ENCODE measurements at regions not wholly inside any gene's neighbourhood (a gene's known extent, or its start where the extent isn't known, plus 50 kb on each side); places are given as distances from the start of the nearest gene placed in this dataset.

DNA sequence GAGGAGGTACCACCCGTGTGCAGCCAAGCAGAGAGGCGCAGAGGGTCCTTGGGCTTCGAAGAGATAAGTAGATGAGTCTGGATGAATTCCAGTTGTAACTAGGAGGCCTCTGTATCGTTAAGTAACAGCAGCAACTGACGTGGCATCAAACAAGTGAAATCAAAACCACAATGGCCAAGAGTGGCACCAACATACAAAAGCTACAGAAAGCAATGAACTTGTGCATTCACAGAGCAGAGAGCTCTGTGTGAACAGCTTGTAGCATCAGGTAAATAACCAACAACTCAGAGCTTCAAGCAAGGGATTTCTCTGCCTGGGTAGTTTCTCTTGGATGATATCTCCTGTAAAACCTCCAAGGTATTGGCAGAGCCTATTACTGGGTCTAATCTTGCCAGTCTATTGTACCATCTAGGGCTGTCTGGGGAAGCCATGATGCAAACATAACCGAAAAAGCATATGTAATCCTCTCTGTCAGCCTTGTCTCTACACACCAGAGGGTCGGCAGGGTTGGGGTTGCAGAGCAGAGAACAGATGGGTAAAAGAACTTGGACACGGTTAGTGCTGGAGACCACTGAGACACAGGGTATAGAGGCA is 83.1 kb upstream of the USP47 start:
- WGBS, 4 donors = 82 to 92% (median 85%) methylated on average over 8 of the region's 8 CpGs
- ATAC-seq (no peak), DNase-seq (no peak)
- H3K36me3 ChIP-seq = no peaks in the 10 kb centered on the region
- H3K27me3 ChIP-seq = no peaks in the 10 kb centered on the region
- H3K4me1 ChIP-seq = no peaks in the 10 kb centered on the region
- no peaks in the 10 kb centered on the region for H3K9me3 ChIP-seq
- H3K27ac ChIP-seq = no peak overlapping the region
- no peak overlapping the region for H3K4me3 ChIP-seq
- intact Hi-C loops (cut with DNase I) = no loop called here
- no peak for TF ChIP-seq POLR2A (IDR thresholded peaks at IDR 0.05)
- TF ChIP-seq, protein P1, sequence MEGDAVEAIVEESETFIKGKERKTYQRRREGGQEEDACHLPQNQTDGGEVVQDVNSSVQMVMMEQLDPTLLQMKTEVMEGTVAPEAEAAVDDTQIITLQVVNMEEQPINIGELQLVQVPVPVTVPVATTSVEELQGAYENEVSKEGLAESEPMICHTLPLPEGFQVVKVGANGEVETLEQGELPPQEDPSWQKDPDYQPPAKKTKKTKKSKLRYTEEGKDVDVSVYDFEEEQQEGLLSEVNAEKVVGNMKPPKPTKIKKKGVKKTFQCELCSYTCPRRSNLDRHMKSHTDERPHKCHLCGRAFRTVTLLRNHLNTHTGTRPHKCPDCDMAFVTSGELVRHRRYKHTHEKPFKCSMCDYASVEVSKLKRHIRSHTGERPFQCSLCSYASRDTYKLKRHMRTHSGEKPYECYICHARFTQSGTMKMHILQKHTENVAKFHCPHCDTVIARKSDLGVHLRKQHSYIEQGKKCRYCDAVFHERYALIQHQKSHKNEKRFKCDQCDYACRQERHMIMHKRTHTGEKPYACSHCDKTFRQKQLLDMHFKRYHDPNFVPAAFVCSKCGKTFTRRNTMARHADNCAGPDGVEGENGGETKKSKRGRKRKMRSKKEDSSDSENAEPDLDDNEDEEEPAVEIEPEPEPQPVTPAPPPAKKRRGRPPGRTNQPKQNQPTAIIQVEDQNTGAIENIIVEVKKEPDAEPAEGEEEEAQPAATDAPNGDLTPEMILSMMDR (IDR thresholded peaks at IDR 0.05) = no peak

DNA sequence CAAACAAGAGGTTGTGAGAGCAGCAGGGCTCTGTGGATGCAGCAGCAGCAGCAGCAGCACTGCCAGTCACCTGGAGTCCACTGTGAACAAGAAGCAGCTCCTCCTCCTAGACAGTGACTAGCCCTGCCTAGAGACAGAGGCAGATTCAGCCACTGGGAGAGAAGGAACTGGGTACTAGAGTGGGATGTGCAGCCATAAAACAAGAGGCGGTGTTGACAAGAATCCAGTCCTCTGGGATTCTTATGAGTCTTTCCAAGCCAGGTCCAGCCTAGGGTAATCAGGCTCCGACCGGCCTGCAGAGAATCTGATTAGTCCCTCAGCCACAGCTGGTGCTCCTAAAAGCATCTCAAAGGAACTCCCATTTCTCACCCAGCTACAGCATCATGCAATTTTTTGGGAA is 83.9 kb upstream of the USP47 start:
- intact Hi-C loops (cut with DNase I) = no loop called here
- Histone ChIP-seq H3K9me3 (no peaks in the 10 kb centered on the region), H3K27ac (no peak overlapping the region), H3K27me3 (no peaks in the 10 kb centered on the region), H3K36me3 (no peaks in the 10 kb centered on the region), H3K4me1 (no peaks in the 10 kb centered on the region), H3K4me3 (no peak overlapping the region)
- DNase-seq (no peak), ATAC-seq (no peak)
- 50 to 83% (median 66%) methylated on average over 2 to 3 of the region's 3 CpGs for WGBS, 4 donors
- TF ChIP-seq POLR2A (IDR thresholded peaks at IDR 0.05) = no peak
- TF ChIP-seq, protein P1 (IDR thresholded peaks at IDR 0.05) = no peak

DNA sequence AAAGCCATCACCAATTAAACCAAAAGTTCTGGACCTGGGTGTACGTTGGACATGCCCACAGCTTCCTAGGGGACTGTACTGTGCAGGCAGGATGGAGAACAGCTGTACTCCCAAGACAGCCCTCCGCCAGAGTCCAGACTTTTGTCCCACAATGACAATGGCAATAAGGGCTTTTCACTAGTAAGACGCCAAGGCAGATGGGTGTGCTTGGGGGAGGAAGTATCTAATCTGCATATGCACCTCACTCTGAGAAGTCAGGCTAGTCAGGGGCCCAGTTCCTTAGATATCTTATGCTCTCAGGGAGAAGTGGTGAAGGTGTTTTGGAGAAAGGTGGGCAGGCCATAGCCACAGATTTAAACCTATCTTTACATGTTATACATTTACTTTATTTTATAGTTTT is 85.1 kb upstream of the USP47 start:
- H3K36me3 ChIP-seq = no peaks in the 10 kb centered on the region
- no peaks in the 10 kb centered on the region for H3K27me3 ChIP-seq
- TF ChIP-seq, protein P1 (IDR thresholded peaks at IDR 0.05) = no peak
- no peak for TF ChIP-seq POLR2A (IDR thresholded peaks at IDR 0.05)
- intact Hi-C loops (cut with DNase I) = no loop called here
- no peaks in the 10 kb centered on the region for H3K9me3 ChIP-seq
- no peak overlapping the region for H3K27ac ChIP-seq
- no peaks in the 10 kb centered on the region for H3K4me1 ChIP-seq
- ATAC-seq = no peak
- DNase-seq = no peak
- no peak overlapping the region for H3K4me3 ChIP-seq
- WGBS, 4 donors = 61 to 87% (median 74%) methylated on average over 3 of the region's 3 CpGs

DNA sequence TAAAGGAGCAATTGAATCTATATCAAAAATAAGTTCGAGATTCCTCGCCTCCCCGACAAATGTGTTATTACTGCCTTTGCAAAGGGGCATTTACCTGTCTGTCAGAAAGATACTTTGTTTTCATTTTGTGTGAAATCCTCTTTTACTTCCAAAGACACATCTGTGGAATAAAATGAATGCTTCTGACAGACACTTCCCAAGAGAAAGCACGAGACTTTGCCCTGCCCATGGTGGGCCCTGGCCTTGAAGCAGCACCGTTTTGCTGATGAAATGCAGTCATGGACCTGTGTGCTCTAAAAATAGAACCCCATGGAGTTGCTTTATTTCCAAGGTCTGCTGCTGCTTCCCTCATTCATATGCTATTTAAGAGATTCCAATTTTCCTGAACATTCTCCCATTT is 85.9 kb upstream of the USP47 start:
- Histone ChIP-seq H3K4me3 (no peak overlapping the region), H3K27me3 (no peaks in the 10 kb centered on the region), H3K36me3 (no peaks in the 10 kb centered on the region), H3K9me3 (no peaks in the 10 kb centered on the region), H3K27ac (no peak overlapping the region), H3K4me1 (no peaks in the 10 kb centered on the region)
- WGBS, 4 donors = 70 to 80% (median 79%) methylated on average over 5 of the region's 5 CpGs
- TF ChIP-seq, protein P1 (IDR thresholded peaks at IDR 0.05) = no peak
- TF ChIP-seq POLR2A (IDR thresholded peaks at IDR 0.05) = no peak
- ATAC-seq (no peak), DNase-seq (no peak)
- intact Hi-C loops (cut with DNase I) = no loop called here
